Vagina (tissue), 2 donors: ENCODE measurements at regions not wholly inside any gene's neighbourhood (a gene's known extent, or its start where the extent isn't known, plus 50 kb on each side); places are given as distances from the start of the nearest gene placed in this dataset.

Experiments used
- CTCF ChIP-seq, 3 experiments: fragments of 450-650 bp in 2 of 3; fragments of 200-600 bp in 1 of 3; sonication (generic) in 1 of 3; IDR thresholded peaks; one replicate each; pipeline ENCODE4 v1.5.1; 2017 to 2019; ENCODE audit warnings: antibody characterized with exemption in 3 of 3, mild to moderate bottlenecking in 2 of 3, moderate library complexity in 2 of 3
- POLR2A ChIP-seq, 2 donors: fragments of 450-650 bp; IDR thresholded peaks; one replicate each; pipeline ENCODE4 v1.6.1; 2017; ENCODE audit warnings: antibody characterized with exemption in 2 of 2, mild to moderate bottlenecking in 2 of 2, moderate library complexity in 2 of 2
- POLR2AphosphoS5 ChIP-seq, 2 donors: sonication (generic); formaldehyde crosslinking; IDR thresholded peaks; one replicate each; pipeline ENCODE4 v1.9.0; 2017; ENCODE audit warnings: antibody characterized with exemption in 2 of 2, mild to moderate bottlenecking in 2 of 2, low read depth in 1 of 2; ENCODE audit not compliant: insufficient read depth in 1 of 2

GRCh38 chr3:75938921-75939320 lies 153.6 kb upstream of the ZNF717 start:
- TF ChIP-seq POLR2AphosphoS5 (IDR thresholded peaks at IDR 0.05; ENCODE audit: insufficient read depth in 1 of 2, low read depth in 1 of 2) (no peak), CTCF (IDR thresholded peaks at IDR 0.05) (no peak), POLR2A (IDR thresholded peaks at IDR 0.05) (no peak)
